B cell (primary cell): ENCODE measurements at regions not wholly inside any gene's neighbourhood (a gene's known extent, or its start where the extent isn't known, plus 50 kb on each side); places are given as distances from the start of the nearest gene placed in this dataset.
"Not testable (repeated sequence)": the region's sequence is repeated elsewhere in the genome, so short reads cannot be mapped to it uniquely, and the experiment has no call there.

Experiments
- EZH2 ChIP-seq: IDR thresholded peaks from 2 replicates; pipeline ENCODE4 v1.6.1; 2012; ENCODE audit warnings: borderline replicate concordance, low read depth, mild to moderate bottlenecking, moderate library complexity, low read length; ENCODE audit not compliant: insufficient read depth, poor library complexity, severe bottlenecking
- TF ChIP-seq, protein P1 (sequence below): fragments of 200-600 bp; IDR thresholded peaks from one replicate; pipeline ENCODE4 v1.8.0; 2022; ENCODE audit warnings: antibody characterized with exemption, mild to moderate bottlenecking

DNA sequence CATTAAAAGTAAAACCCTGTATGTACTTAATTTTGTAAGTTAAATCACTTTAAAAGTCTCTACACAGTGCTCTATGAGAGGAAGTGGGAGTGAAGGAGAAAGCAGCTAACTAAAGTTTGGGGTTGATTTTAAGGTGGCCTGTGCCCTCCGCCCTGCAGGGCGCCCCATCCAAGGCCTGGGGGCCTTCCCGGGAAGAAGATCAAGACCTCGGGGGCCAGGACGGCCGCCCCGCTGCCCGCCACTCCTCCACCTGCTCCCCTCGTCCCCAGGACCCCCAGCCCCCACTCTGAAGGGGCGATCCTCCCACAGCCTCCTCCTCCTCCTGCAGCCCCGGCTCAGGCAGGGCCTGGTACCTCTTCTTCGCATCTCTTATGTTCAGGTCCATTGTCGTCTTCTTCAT lies 581.7 kb downstream of the ANKRD30B start:
- TF ChIP-seq, protein P1, sequence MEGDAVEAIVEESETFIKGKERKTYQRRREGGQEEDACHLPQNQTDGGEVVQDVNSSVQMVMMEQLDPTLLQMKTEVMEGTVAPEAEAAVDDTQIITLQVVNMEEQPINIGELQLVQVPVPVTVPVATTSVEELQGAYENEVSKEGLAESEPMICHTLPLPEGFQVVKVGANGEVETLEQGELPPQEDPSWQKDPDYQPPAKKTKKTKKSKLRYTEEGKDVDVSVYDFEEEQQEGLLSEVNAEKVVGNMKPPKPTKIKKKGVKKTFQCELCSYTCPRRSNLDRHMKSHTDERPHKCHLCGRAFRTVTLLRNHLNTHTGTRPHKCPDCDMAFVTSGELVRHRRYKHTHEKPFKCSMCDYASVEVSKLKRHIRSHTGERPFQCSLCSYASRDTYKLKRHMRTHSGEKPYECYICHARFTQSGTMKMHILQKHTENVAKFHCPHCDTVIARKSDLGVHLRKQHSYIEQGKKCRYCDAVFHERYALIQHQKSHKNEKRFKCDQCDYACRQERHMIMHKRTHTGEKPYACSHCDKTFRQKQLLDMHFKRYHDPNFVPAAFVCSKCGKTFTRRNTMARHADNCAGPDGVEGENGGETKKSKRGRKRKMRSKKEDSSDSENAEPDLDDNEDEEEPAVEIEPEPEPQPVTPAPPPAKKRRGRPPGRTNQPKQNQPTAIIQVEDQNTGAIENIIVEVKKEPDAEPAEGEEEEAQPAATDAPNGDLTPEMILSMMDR = not testable (repeated sequence)
- not testable (repeated sequence) for TF ChIP-seq EZH2
